ENCODE measurements at regions not wholly inside any gene's neighbourhood (a gene's known extent, or its start where the extent isn't known, plus 50 kb on each side); places are given as distances from the start of the nearest gene placed in this dataset.

GRCh38 chr1:90558754-90559378, 158.2 kb downstream of the BARHL2 start:
- DNase-seq, result no peak

DNA sequence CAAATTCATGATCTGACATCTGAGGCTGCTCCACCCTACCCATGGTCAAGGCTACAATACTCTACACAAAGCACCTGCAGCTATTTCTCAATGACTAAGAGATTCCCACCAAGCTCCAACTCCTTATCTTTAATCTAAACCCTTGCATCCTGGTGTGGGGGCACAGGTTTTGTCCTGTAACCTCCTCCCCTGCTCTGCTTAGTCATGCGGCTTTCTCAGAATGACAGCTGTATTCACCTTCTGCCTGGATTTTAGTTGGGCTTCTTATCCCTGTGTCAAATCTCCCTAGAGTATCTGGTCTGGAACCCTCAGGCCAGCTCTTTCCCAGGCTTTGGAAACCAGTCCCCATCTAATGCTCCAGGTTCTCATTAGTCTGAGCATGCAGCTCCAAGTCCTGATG, 159.0 kb downstream of the BARHL2 start:
- no peak for DNase-seq

GRCh38 chr1:90557706-90558105, 159.4 kb downstream of the BARHL2 start:
- DNase-seq, result peak in 1 of 3 experiments; percentile 15

DNA sequence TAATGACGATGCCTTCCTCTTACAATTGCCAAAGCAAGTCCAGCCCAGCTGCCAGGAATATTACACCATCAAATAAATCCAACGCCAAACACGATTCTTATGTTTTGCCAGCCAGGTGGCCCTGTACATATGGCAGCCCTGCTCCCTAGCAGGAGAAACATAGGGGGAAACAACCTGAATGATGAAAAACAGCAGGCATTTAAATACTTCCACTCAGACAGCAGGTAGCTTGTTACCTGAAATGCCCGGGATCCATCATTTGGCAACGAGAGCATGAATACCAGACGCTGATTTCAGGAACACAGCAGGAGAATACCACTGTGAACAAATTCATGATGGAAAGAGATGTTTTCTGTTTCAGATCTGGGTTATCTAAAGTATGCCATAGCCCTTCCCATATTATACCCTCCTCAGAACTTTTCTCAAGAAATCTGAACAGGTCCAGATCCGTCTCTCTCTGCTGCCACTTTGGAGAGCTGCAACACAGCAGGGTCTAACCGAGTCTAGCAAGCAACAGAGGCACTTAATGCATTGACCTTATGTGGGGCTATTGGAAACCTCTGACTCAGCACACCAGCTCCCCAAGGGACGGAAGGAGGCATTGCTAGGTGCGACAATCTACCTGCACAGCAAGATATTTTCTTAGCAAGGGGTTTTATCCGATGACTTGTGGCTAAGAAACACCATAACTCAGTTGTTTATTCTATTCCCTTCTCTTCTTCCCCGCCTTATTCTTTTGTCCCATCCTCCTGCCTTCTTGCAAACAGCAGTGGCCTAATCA, 166.3 kb downstream of the BARHL2 start:
- DNase-seq, result no peak

DNA sequence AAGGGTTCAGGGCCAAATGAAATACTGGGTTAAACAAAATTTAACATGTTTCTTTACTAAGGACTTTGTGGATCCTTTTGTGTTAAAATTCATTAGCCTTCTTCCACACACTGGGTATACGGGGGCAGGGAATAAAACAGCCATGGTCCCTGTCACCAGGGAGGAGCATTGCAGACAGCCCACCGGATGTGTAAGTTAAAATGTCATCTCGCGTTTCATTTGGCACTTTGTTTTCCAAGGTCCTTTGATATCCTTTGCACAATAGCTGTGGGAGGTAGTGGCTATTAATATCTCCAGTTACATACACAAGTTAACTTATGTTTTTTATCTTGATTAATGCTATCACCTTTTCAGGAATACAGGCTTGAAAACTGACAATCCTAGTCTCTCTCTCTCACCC, 172.7 kb downstream of the BARHL2 start:
- peak in 1 of 3 experiments; percentile 55 for DNase-seq

GRCh38 chr1:90537606-90538362, 179.3 kb downstream of the BARHL2 start:
- DNase-seq, result no peak

- DNase-seq, result peak in 2 of 3 experiments; percentile 49 to 80
Measured at GRCh38 chr1:90534663-90535295, 182.3 kb downstream of the BARHL2 start.

GRCh38 chr1:90534116-90534515, 183.0 kb downstream of the BARHL2 start:
- no peak for DNase-seq

- DNase-seq, result no peak
Measured at GRCh38 chr1:90526954-90527353, 190.1 kb downstream of the BARHL2 start.

GRCh38 chr1:90522432-90522831, 194.7 kb downstream of the BARHL2 start:
- no peak for DNase-seq

GRCh38 chr1:90513956-90514355, 203.1 kb downstream of the BARHL2 start:
- no peak for DNase-seq

DNA sequence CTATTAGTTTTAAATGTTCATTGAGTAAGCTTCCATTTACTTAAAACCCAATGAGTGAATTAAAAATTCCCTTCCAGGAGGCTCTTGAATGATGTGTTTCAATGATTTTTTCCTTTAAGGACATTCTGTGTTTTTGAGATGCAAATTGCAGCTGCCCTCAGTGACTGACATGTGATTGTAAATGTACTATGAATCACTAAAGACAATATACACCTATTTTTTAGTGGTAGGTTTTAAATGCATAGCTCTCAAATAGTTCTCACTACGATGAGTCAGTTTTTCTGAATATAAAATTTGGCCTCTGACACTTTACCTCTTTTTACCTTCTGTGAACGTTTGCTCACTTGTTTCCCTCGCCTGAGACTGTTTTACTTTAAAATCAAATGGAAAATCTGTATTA, 204.7 kb downstream of the BARHL2 start:
- no peak for DNase-seq

DNA sequence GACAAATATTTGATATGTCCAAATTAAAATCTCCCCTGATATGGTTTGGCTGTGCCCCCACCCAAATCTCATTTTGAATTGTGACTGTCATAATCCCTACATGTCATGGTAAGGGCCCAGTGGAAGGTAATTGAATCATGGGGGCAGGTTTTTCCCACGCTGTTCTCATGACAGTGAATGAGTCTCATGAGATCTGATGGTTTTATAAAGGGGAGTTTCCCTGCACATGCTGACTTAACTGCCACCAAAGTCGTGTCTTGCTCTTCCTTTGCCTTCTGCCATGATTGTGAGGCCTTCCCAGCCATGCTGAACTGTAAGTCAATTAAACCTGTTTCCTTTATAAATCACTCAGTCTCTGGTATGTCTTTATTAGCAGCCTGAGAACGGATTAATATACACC, 207.0 kb downstream of the BARHL2 start:
- DNase-seq, result no peak

GRCh38 chr1:90509225-90510048, 207.7 kb downstream of the BARHL2 start:
- DNase-seq, result no peak

GRCh38 chr1:90508376-90509167, 208.5 kb downstream of the BARHL2 start:
- DNase-seq, result no peak

DNA sequence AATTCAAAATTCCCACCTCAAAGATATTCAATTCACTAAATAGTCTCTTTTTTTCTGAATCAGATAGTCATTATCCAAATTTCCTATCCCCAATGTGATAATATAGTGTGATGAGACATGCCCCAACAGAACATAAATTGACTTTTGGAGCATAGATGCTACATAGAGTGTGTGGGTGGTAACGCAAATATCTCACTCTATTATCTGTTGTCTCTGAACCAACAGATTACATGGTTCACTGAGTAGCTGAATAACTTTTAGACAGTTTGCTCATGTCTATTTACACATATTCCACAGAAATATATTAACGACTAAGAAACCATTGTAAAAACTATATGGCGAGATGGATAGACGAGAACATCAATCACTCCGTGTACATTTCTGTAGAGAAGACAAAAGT, 209.9 kb downstream of the BARHL2 start:
- peak in 1 of 3 experiments; percentile 7 for DNase-seq

DNA sequence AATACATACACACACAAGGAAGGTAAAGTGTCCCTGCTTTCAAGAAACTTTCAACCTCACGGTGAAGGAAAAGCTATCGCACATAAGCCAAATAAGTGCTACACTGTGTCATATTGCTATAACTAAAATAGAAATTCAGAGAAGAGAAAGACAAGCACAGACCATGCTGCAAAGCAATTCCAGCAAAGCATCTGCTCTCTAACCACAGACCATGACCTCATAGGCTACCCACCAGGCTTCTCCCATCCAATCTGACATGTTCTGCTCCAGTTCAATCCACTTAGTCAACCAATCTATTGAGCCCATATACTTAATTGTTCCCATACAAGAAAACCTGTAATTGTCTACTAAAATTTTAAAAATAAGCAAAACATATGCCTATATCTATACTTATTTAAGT, 211.3 kb downstream of the BARHL2 start:
- no peak for DNase-seq

- no peak for DNase-seq
Measured at GRCh38 chr1:90504509-90504908, 212.6 kb downstream of the BARHL2 start.

DNA sequence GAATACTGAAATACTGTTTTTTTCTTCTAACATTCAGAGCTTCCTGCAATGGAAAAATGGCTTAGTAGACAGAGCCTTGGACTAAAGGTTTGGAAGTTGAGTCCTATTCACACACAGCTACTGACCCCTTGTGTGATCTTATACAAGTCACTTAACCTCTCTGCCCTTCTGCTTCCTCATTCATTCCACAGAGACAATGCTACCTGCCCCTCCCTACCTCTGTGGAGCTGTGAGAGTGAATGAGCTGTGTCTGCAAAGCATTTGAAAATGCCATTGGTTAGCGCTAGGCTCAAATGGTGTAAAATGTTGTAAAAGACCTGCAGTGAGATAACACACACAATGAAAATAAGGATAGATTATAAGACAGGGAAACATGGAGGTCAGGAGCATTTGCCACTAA, 214.4 kb downstream of the BARHL2 start:
- peak in 1 of 3 experiments; percentile 12 for DNase-seq

GRCh38 chr1:90502194-90502593, 214.9 kb downstream of the BARHL2 start:
- no peak for DNase-seq

DNA sequence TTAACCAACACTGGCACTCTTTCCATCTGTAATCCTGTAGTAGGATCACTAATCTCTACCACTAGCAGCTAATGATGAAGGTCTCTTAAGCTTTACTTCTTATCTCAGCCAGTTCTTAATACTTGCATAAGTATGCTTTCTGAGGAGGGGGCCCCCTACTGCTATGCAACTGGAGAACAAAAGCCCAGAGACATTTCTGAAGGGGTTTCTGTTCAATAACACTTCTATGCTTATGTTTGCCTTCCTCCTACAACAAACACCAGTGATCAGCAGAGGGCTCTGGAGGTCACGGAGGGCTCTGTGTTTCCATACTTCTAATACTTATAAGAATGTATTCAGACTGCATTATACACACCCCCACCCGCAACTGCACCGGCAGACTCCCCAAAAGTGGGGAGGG, 215.8 kb downstream of the BARHL2 start:
- peak in 2 of 3 experiments; percentile 8 to 40 for DNase-seq

All from NCI-H1417 (cell line).